NCI-H2029 treated with DMSO at 0.1 percent for 48 hours (cell line): ENCODE measurements at regions not wholly inside any gene's neighbourhood (a gene's known extent, or its start where the extent isn't known, plus 50 kb on each side); places are given as distances from the start of the nearest gene placed in this dataset.

ENCODE experiments used
- DNase-seq: peaks from one replicate; lab custom pipeline; 2025; lab: John Stamatoyannopoulos, UW

- no peak for DNase-seq
Measured at GRCh38 chr6:169996378-169997051, 245.1 kb downstream of the ERMARD start.

GRCh38 chr6:169994739-169995138 lies 243.3 kb downstream of the ERMARD start:
- no peak for DNase-seq

- DNase-seq = no peak
Measured at GRCh38 chr6:169993861-169994481, 242.5 kb downstream of the ERMARD start.

- no peak for DNase-seq
Measured at GRCh38 chr6:169991913-169992312, 240.5 kb downstream of the ERMARD start.

GRCh38 chr6:169991031-169991390 lies 239.6 kb downstream of the ERMARD start:
- no peak for DNase-seq

- no peak for DNase-seq
Measured at GRCh38 chr6:169990095-169991030, 238.9 kb downstream of the ERMARD start.

- DNase-seq = no peak
Measured at GRCh38 chr6:169989594-169989993, 238.2 kb downstream of the ERMARD start.

GRCh38 chr6:169988769-169989550 lies 237.5 kb downstream of the ERMARD start:
- no peak for DNase-seq

GRCh38 chr6:169986848-169987498 lies 235.6 kb downstream of the ERMARD start:
- no peak for DNase-seq

- no peak for DNase-seq
Measured at GRCh38 chr6:169986171-169986847, 234.9 kb downstream of the ERMARD start.

- no peak for DNase-seq
Measured at GRCh38 chr6:169985121-169986015, 233.9 kb downstream of the ERMARD start.

GRCh38 chr6:169984181-169985120 lies 233.0 kb downstream of the ERMARD start:
- peak; percentile 93 for DNase-seq

GRCh38 chr6:169983651-169984050 lies 232.2 kb downstream of the ERMARD start:
- DNase-seq = no peak

GRCh38 chr6:169982461-169983386 lies 231.3 kb downstream of the ERMARD start:
- DNase-seq = no peak

- DNase-seq = no peak
Measured at GRCh38 chr6:169981969-169982368, 230.5 kb downstream of the ERMARD start.

- no peak for DNase-seq
Measured at GRCh38 chr6:169981568-169981967, 230.1 kb downstream of the ERMARD start.

- DNase-seq = no peak
Measured at GRCh38 chr6:169980826-169981450, 229.5 kb downstream of the ERMARD start.
